ENCODE measurements at regions not wholly inside any gene's neighbourhood (a gene's known extent, or its start where the extent isn't known, plus 50 kb on each side); places are given as distances from the start of the nearest gene placed in this dataset.
A peak's percentile ranks its signal among the peaks of the same experiment; 100 is the strongest.
"Not testable (repeated sequence)": the region's sequence is repeated elsewhere in the genome, so short reads cannot be mapped to it uniquely, and the experiment has no call there.

DNA sequence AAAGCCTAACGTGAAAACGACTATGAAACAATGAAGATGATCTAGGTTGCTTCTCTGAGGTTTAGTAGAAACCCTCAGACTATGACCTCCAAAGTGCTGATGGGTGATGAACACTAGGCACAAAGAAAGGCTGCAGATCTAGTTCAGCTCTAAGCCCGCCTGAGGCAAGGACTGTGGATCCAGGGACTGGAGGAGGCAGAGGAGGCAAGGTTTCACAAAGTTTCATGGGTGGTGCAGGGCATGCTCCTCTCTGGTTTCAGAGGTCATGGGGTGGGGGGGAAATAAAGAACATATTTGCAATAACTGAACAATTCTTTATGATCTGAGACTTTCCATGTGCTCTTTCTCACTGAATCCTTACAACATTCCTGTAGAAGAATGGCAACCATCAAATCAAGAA lies 679.2 kb downstream of the NTRK3 start:
- DNase-seq (ENCODE audit: low read depth) = no peak
- in situ Hi-C loops (cut with HindIII; ENCODE audit: low pct_unique_long_range_greater_than_20kb, low sequenced_read_pairs) = no loop called here

DNA sequence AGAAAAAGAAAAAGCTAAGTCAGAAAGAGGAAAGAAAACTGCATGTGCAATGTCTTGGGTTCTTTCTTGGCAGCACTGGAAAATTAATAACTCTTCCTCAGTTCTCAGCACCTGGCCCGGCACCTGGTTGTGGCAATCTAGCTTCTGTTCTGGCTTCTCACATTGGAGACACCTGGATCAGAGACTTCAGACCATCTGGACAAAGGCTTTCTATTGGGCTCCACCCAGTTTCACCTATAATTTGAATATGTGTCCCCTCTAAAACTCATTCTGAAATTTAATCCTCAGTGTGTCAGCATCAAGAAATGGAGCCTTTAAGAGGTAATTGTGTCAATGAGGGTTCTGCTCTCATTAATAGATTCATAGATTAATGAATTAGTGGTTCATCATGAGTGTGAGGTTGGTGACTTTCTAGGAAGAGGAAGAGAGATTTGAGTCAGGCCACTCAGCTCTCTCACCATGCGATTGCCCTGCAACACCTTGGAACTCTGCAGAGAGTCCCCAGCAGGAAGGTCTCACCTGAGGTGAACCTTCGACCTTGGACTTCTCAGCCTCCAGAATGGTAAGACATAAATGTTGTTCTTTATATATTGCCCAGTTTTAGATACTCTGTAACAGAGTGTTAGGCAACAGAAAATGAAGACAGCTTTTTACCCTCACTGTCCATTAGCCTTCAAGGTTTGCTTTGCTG lies 679.9 kb downstream of the NTRK3 start:
- in situ Hi-C loops (cut with HindIII; ENCODE audit: low pct_unique_long_range_greater_than_20kb, low sequenced_read_pairs) = no loop called here
- no peak for DNase-seq (ENCODE audit: low read depth)

DNA sequence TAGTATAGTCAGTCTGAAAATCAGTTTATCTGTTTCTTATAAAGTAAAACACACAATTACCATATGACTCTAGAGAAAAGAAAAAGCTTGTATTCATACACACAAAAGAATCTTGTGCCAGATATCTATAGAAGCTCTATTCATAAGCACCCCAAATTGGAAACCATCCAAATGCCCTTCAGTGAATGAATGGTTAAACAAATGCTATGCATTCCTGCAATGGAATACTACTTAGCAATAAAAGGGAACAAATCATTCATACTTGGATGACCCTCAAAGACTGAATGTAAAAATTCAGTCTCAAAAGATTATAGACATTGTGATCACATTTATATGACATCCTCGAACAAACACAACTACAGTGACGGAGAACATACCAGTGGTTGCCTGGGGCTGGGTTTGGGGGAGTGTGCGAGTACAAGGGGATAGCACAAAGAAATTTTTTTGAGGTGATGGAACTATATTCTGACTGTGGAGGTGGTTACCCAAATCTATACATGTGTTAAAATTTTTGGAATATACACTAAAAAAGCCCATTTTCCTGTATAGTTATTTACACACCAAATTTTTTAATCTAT lies 680.6 kb downstream of the NTRK3 start:
- DNase-seq (ENCODE audit: low read depth) = no peak

DNA sequence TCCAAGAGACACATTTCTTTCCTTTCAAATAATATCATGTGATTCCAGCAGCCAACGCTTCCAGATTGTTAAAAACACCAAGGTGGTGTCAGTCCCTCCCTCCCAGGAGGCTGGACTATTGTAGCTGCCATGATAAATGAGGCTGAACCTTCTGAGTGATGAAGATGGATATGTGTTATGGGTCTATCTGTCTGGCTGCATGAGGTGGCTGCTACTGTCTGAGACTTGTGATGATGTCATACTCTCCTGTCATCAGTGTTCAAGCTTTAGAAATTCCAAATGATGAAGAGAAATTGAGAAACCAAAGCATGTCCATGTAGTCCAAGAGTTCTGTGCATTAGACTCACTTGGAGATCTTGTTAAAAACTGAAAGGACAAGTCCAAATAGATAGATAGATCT lies 683.0 kb downstream of the NTRK3 start:
- no peak for DNase-seq (ENCODE audit: low read depth)
- in situ Hi-C loops (cut with HindIII; ENCODE audit: low pct_unique_long_range_greater_than_20kb, low sequenced_read_pairs) = no loop called here

More for the DNA sequence above, 680.6 kb downstream of the NTRK3 start:
- in situ Hi-C loops (cut with HindIII; ENCODE audit: low pct_unique_long_range_greater_than_20kb, low sequenced_read_pairs) = no loop called here

DNA sequence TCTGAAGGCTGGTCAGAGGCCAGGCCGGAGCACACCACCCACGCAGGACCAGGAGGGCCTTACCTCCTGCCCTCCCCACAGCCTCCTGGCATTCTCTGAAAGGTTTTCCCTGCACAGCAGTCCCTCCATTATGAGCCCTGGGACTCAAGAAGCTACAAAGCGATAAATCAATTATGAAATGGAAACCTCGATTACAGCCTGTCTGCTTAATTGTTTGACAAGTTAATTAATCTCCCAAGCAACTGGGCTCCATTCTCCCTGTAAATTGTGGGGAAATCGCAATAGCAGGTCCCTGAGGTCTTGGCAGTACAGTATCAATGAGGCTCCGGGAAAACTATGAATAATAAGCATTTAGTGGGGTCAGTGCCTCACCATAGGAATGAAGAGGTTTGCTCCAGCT lies 683.5 kb downstream of the NTRK3 start:
- in situ Hi-C loops (cut with HindIII; ENCODE audit: low pct_unique_long_range_greater_than_20kb, low sequenced_read_pairs) = no loop called here
- no peak for DNase-seq (ENCODE audit: low read depth)

DNA sequence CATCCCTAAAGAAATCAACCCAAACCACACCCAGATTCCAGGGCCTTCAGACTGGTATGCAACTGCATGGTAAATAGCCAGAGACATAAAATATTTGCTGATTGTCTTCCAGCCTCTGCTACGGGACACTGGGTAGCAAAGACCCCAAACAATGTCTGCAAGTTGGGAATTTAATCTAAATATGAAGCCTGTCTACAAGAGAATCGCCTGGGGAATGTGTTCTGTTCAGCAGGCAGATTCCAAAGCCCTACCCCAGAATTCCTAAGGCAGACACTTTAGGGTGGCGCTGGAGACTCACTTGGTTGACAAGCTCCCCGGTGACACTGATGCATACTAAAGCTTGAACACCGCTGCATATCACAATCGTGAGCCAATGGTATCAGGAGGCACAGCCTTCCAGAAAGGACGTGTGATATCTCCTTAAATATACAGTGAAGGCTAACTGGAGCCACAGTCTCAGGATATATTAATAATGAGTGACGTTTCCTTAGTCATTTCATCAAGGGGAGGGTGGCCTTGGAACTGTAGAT lies 684.1 kb downstream of the NTRK3 start:
- in situ Hi-C loops (cut with HindIII; ENCODE audit: low pct_unique_long_range_greater_than_20kb, low sequenced_read_pairs) = no loop called here
- peak; percentile 16 for DNase-seq (ENCODE audit: low read depth)

DNA sequence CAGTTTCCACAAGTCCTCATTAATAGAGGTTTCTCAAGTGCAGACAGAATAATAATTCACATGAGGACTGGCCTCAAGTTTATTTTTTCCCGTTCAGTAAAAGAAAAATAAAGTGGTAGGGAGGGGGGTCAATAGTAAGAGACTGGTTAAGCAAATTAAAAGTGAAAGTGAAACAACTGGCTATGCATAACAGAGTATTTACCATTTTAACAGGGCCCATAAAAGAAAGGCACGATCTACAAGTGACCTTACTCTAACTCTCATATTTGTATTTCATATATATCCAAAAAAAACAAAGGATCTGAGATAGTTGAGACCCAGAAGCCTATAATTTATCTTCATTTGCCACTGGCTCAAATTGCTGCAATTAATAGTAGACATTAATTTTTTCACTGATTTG lies 686.3 kb downstream of the NTRK3 start:
- in situ Hi-C loops (cut with HindIII; ENCODE audit: low pct_unique_long_range_greater_than_20kb, low sequenced_read_pairs) = no loop called here
- DNase-seq (ENCODE audit: low read depth) = no peak

DNA sequence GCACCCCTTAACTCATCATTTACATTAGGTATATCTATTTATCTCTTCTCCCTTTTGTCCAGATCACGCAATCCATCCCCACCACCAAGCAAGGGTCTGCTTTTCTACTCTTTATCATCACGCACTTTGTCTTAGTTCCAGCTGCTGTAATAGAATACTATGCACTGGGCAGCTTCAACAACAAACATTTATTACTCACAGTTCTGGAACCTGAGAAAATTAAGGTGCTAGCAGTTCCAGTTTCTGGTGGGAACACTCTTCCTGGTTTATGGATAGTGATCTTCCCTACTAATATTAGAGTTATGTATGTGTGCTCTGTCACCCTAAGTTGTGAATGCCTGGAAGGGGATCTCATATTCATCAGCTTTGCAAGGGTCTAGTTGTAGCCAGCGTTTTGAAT lies 687.0 kb downstream of the NTRK3 start:
- in situ Hi-C loops (cut with HindIII; ENCODE audit: low pct_unique_long_range_greater_than_20kb, low sequenced_read_pairs) = no loop called here
- DNase-seq (ENCODE audit: low read depth) = no peak

DNA sequence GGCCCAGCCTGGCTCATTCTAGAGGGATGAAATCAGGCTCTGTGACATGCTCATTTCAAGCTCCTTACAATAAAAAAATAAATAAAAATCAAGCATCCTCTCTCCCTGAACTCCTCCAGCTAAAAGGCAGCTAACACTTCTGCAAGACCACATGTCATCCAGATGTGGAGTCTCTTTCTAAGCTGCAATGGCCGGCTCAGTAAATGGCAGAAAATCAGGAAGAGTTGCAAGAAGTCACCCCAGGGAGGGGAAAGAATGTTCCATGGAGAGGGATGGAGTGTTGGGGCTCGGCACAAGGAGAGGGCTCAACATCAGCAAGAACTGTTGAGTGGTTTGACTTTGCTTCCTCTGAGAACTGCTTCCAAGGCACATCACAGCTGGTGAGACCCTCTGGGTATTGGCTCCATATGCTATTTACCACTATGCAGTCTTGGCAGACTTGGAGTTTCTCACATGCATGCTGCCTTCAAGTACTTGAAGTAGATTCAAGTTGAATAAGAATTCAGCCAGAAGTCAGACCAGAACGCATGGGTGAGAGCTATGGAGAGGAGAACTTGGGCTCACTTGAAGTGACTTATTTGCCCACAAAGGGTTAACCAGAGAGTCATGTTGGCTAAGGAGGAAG lies 689.0 kb downstream of the NTRK3 start:
- in situ Hi-C loops (cut with HindIII; ENCODE audit: low pct_unique_long_range_greater_than_20kb, low sequenced_read_pairs) = no loop called here

DNA sequence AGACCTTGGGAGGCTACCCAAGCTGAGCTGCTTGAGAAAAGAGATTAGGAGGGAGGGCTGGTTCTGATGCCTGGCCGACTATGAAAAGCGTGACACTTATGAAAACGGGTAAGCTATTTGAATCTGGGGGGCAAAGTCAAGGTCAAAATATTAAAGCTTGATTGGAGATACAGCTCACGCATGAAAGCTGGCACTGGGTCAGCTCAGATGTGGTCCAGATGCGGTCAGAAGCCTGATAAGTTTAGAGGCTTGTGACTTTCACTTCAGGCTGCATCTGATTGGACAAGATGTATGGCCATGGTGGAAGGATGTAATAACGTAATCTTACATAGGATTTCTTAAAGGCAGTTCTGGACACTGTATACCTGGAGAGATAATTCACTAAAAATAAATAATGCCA lies 690.3 kb downstream of the NTRK3 start:
- in situ Hi-C loops (cut with HindIII; ENCODE audit: low pct_unique_long_range_greater_than_20kb, low sequenced_read_pairs) = no loop called here
- no peak for DNase-seq (ENCODE audit: low read depth)

More for the DNA sequence above, 689.0 kb downstream of the NTRK3 start:
- no peak for DNase-seq (ENCODE audit: low read depth)

DNA sequence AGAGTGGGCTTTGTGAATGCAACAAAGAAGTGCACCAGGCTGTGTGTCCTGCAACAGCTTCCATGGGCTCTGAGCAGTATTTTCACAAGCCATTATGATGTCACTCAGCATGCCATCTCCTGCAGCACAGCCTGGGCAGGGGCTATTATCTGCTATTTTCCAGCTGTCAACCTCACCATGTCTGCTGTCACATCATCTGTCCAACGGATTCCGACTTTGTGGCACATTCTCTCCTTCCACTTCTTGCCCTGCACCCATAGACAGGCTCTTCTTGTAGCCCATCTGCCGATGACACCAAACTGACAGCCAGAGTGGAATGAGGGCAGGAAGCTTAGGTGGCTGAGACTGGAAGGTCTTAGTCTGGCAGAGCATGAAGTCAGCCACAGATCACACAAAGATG lies 691.9 kb downstream of the NTRK3 start:
- DNase-seq (ENCODE audit: low read depth) = no peak
- in situ Hi-C loops (cut with HindIII; ENCODE audit: low pct_unique_long_range_greater_than_20kb, low sequenced_read_pairs) = no loop called here

DNA sequence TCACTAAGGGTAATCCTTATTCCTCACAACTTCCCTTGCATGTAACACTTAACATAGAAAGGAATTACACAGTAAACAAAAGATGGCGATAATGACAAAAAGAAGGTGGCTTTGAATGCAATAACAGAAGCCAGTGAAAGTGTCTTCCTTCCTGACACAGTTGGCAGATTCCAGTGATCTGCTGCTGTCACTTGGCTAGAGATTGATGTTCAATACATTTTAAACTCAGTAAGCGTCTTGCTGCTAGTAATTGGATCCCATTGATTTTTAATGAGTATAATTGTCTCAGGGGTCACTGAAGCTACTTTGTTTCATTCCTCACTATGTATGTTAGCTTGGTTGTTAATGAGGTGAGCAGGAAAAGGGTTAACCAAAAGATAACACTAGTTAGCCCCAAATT lies 692.7 kb downstream of the NTRK3 start:
- DNase-seq (ENCODE audit: low read depth) = no peak
- in situ Hi-C loops (cut with HindIII; ENCODE audit: low pct_unique_long_range_greater_than_20kb, low sequenced_read_pairs) = no loop called here

DNA sequence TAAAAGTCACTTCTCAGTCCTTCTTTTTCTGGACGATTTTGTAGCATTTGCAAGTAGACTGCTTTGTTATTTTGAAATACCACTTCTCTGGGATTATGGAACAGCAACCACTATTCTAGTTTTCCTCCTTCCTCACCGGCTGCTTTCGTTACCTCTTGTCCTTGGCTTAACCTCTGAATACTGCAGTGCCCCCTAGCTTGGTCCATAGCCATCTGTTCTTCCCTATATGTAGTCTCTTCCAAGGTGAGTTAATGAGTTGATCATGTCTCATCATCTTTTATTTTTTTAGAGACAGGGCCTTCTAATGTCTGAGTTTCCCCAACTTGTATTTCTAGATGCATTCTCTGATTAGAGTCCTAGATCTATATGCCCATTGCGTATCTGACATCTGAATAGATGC lies 694.3 kb downstream of the NTRK3 start:
- no peak for DNase-seq (ENCODE audit: low read depth)
- in situ Hi-C loops (cut with HindIII; ENCODE audit: low pct_unique_long_range_greater_than_20kb, low sequenced_read_pairs) = no loop called here

DNA sequence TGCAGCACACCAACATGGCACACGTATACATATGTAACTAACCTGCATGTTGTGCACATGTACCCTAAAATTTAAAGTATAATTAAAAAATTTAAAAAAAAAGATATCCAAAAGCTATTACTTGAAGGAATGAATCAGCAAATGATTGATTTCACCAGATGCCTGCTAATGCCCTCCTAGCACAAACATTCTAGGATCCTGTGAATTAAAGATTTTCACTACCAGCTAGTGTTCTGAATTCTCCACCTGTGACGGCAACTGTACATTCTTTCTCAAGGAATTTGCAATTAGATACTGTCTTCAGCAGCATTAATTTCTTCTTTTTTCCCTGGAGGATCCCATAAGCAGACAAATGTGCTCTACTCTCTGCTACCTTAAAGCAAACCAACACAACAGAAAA lies 694.9 kb downstream of the NTRK3 start:
- in situ Hi-C loops (cut with HindIII; ENCODE audit: low pct_unique_long_range_greater_than_20kb, low sequenced_read_pairs) = no loop called here
- no peak for DNase-seq (ENCODE audit: low read depth)

DNA sequence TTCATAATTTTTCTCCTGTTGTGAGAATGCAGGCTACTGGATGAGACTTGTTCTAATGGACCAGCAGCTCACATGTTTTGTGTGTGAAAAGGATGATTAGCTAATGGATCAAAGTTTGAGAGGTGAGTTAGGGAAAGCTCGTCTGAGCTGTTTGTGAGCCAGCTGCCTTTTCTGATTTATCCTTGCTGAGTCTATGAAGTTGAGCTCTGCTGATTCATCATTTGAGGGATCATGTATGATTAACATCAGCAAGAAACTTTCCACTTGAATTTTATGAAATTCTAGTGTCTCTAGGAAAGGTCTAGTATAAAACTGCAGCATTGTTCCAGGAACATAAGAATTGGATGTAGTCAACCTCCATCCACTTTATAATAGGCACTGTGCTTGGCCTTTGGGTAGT lies 698.7 kb downstream of the NTRK3 start:
- DNase-seq (ENCODE audit: low read depth) = no peak
- in situ Hi-C loops (cut with HindIII; ENCODE audit: low pct_unique_long_range_greater_than_20kb, low sequenced_read_pairs) = no loop called here

DNA sequence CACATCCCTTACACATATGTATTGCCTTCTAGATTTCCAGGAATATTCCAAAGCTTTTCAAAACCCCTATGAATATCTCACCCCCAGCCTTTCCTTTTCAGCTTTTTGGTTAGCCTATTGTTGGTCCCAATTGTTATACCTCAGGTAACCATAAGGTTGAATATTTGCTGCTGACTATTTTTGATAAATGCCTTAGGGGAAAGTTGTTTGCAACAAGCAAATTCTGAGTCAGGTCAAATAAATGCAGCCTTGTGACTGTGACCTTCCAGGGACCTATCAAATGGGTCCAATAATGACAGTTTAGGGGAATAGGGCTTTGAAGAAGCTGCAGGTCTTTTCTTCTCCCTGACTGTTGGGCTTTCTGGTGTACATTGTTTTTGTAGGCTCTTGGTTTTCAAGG lies 699.7 kb downstream of the NTRK3 start:
- DNase-seq (ENCODE audit: low read depth) = no peak
- in situ Hi-C loops (cut with HindIII; ENCODE audit: low pct_unique_long_range_greater_than_20kb, low sequenced_read_pairs) = no loop called here

DNA sequence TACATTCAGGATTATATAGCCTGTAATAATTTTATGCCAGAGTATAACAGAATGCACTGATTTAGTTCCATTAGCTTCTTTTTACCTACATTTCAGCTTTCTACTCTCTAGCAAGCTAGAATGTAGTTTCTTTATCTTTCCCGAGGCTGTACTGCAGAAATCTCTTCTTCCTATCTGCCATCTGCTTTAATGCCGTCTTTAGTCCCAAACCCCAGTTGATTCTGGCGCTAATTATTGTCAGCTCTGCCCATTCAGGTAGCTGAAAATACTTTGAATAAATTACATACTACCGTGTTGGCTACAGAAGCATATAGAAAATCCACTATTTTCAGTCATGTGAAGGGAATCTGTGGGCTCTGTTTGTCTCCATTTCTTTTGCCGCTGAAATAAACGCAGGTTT lies 706.7 kb downstream of the NTRK3 start:
- in situ Hi-C loops (cut with HindIII; ENCODE audit: low pct_unique_long_range_greater_than_20kb, low sequenced_read_pairs) = no loop called here
- DNase-seq (ENCODE audit: low read depth) = no peak

DNA sequence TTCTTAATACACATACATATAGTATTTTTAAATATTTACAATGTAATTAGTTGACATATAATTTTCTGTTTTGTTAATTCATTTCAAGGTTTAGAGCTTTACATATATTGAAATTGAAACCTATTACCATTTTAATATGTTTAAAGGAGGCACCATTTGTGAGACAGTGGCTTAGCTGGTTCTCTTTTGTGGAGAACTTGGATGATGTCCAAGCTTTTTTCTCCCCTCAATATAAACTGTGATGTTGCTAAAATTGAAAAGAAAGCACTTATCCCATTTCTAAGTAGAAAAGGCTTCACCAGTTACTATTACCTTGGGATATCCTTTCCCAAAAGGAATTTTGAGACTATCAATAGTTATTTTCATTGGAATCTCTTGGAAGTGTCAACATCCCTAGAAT lies 707.2 kb downstream of the NTRK3 start:
- no peak for DNase-seq (ENCODE audit: low read depth)
- in situ Hi-C loops (cut with HindIII; ENCODE audit: low pct_unique_long_range_greater_than_20kb, low sequenced_read_pairs) = no loop called here

DNA sequence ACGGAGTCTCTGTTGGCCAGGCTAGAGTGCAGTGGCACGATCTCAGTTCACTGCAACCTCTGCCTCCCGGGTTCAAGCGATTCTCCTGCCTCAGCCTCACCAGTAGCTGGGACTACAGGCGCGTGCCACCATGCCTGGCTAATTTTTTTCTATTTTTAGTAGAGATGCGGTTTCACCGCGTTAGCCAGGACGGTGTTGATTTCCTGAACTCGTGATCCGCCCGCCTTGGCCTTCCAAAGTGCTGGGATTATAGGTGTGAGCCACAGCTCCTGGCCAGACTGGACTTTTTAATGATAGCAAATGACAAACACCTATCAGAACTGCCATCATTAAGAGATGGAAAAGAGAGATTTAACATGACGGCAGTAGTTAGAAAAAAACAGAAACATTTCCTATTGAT lies 707.9 kb downstream of the NTRK3 start:
- in situ Hi-C loops (cut with HindIII; ENCODE audit: low pct_unique_long_range_greater_than_20kb, low sequenced_read_pairs); DNase-seq (ENCODE audit: low read depth): not testable (repeated sequence)

Data from Caki2 (cell line).